Stimulated activated naive B cell treated with anti-CD40 and anti-IgM and Interleukin-4, amounts not matched to agents 10 μg/mL and 1 μg/mL and 100 μg/mL, for 72 hours (primary cell): ENCODE measurements at regions not wholly inside any gene's neighbourhood (a gene's known extent, or its start where the extent isn't known, plus 50 kb on each side); places are given as distances from the start of the nearest gene placed in this dataset.
"Not testable (repeated sequence)": the region's sequence is repeated elsewhere in the genome, so short reads cannot be mapped to it uniquely, and the experiment has no call there.

Experiments
- ATAC-seq, 2 donors: fragments of 150-1000 bp; cut with Tn5 transposase; replicated peaks; 2 replicates each; pipeline ENCODE4 v1.10.0; 2021; ENCODE audit warnings: moderate library complexity in 1 of 2
- DNase-seq: peaks from one replicate; pipeline ENCODE4 v3.0.0; 2021
- H3K27ac Mint-ChIP-seq: one replicate; pipeline ENCODE4 v1.8.0; 2022; ENCODE audit warnings: mild to moderate bottlenecking, mixed read lengths
- H3K27me3 Mint-ChIP-seq, 2 donors: one replicate each; pipeline ENCODE4 v1.8.0; 2022; ENCODE audit warnings: mixed read lengths in 2 of 2
- H3K36me3 Mint-ChIP-seq, 2 donors: one replicate each; pipeline ENCODE4 v1.8.0; 2022; ENCODE audit warnings: mixed read lengths in 2 of 2, mild to moderate bottlenecking in 1 of 2
- H3K4me1 Mint-ChIP-seq, 2 donors: one replicate each; pipeline ENCODE4 v1.8.0; 2022; ENCODE audit warnings: mixed read lengths in 2 of 2, mild to moderate bottlenecking in 1 of 2
- H3K4me3 Mint-ChIP-seq, 2 donors: one replicate each; pipeline ENCODE4 v1.8.0; 2022; ENCODE audit warnings: mild to moderate bottlenecking in 2 of 2, mixed read lengths in 2 of 2, moderate library complexity in 1 of 2
- H3K9me3 Mint-ChIP-seq, 2 donors: one replicate each; pipeline ENCODE4 v1.8.0; 2022; ENCODE audit warnings: mixed read lengths in 2 of 2, mild to moderate bottlenecking in 1 of 2

DNA sequence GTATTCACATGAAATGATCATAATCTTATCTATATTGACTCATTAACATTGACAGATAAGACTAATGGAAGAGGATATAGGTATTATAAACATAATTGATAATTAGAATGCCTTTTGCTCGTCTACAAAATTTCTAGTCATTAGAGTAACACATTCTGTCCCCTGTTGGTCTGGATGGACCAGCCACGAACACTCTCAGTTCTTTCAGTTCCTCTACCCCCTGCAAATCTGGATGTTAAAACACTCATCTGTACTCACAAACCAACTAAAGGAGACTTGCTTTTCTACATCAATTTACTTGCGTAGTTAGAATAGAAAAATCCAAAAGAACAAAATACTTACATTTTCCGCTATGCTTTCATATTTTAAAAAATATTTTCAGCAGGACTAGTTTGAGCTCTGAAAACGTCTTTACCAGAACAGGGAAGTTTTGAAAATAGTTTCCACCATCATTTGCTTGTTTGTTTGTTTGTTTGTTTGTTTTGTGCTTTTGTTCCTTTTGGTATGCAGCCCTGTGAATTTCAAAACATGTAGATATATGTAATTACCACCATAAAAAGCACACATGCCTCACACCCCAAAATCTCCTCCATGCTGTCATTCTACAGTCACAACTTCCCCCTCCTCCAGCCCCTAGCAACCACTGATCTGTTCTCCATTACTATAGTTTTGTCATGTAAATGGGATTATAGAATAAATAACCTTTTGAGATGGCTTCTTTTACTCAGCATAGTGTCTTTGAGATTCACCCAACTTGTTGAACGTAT, 103.8 kb downstream of the FZD1 start:
- H3K27ac Mint-ChIP-seq, result no peak overlapping the region
- no peaks in the 10 kb centered on the region for H3K36me3 Mint-ChIP-seq
- no peak for ATAC-seq
- no peak for DNase-seq
- peaks cover under 1% of the 10 kb centered on the region in 2 donors for H3K4me1 Mint-ChIP-seq
- H3K4me3 Mint-ChIP-seq, result no peak overlapping the region
- peaks cover 8% of the 10 kb centered on the region in 2 donors for H3K27me3 Mint-ChIP-seq
- peaks cover 0 to 2% of the 10 kb centered on the region in 2 donors for H3K9me3 Mint-ChIP-seq

- no peak for DNase-seq
- Mint-ChIP-seq H3K9me3 (peaks cover 0 to 2% of the 10 kb centered on the region in 2 donors), H3K36me3 (no peaks in the 10 kb centered on the region)
Observed at GRCh38 chr7:91372323-91372722, 108.1 kb downstream of the FZD1 start.

DNA sequence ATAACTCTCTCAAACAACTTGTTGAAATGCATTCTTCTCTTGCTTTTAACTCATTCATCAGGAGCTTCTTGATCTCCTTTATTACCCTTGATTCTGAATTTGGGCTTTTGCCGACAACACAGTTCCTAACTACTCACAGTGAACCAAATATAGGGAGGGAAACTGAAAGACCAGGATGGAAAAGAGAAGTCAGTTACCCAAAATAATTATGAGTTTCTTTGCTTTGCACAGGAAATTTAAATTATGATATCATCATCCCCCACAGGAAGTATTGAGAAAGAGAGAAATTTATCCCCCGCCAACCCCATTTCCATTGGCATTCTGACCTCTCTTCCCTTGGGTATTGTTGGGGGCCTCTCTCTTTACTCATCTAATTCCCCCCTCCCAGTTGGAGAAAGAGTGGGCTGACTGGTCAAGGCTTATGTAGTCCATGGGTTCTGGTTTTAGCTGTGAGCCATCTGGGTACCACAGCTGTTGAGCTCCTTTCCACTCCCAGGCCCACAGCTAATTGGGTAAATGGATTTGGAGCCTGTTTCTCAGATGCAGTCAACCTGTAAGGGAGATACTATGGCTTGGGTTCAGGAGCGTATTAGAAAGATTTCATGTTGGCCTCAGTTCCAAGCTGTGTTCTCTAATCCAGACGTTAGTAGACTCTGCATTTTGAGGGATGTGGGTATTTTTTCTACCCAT, 109.0 kb downstream of the FZD1 start:
- no peak overlapping the region for H3K4me3 Mint-ChIP-seq
- H3K9me3 Mint-ChIP-seq, result peaks cover 0 to under 1% of the 10 kb centered on the region in 2 donors
- no peak for DNase-seq
- H3K36me3 Mint-ChIP-seq, result no peaks in the 10 kb centered on the region
- no peak for ATAC-seq
- H3K4me1 Mint-ChIP-seq, result peaks cover 5 to 6% of the 10 kb centered on the region in 2 donors
- no peak overlapping the region for H3K27ac Mint-ChIP-seq
- H3K27me3 Mint-ChIP-seq, result peaks cover 2 to 6% of the 10 kb centered on the region in 2 donors

More at GRCh38 chr7:91372323-91372722, 108.1 kb downstream of the FZD1 start:
- Mint-ChIP-seq H3K27me3 (peaks cover 4 to 8% of the 10 kb centered on the region in 2 donors), H3K4me1 (peaks cover 5 to 6% of the 10 kb centered on the region in 2 donors), H3K27ac (no peak overlapping the region), H3K4me3 (no peak overlapping the region)
- no peak for ATAC-seq

DNA sequence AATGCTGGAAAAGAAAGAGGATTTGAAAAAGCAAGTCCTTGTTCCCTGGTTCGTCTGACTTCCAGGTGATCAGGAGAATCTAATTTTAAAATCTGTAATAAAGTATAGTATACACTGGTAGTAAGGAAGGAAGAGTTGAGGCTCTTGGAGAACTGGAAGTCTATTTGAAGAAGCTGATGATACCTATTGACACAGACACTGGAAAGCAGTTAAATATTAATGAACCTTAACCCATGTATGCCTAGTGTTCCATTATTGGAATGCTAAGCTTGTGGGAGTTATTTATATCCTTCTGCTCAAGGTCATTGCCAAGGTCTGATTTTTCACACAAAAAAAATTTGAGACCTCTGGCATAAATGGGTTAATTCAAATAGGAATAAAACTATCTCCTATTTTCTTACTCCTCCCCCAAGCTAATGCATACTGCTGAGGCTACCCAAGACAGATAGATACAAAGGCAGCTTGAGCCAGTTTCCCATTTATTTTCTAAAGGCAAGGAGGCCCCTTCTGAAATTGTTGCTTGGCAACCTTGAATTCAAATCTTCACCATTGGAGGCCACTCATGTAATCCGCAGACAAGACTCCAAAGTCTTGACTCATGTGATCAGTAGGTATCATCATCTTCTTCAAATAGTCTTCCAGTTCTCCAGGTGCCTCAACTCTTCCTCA, 110.2 kb downstream of the FZD1 start:
- H3K27me3 Mint-ChIP-seq, result peaks cover 0 to 4% of the 10 kb centered on the region in 2 donors
- no peak overlapping the region for H3K4me3 Mint-ChIP-seq
- DNase-seq (no peak), ATAC-seq (no peak)
- H3K36me3 Mint-ChIP-seq, result no peaks in the 10 kb centered on the region
- no peaks in the 10 kb centered on the region for H3K9me3 Mint-ChIP-seq
- H3K4me1 Mint-ChIP-seq, result peaks cover 5 to 6% of the 10 kb centered on the region in 2 donors
- H3K27ac Mint-ChIP-seq, result no peak overlapping the region

DNA sequence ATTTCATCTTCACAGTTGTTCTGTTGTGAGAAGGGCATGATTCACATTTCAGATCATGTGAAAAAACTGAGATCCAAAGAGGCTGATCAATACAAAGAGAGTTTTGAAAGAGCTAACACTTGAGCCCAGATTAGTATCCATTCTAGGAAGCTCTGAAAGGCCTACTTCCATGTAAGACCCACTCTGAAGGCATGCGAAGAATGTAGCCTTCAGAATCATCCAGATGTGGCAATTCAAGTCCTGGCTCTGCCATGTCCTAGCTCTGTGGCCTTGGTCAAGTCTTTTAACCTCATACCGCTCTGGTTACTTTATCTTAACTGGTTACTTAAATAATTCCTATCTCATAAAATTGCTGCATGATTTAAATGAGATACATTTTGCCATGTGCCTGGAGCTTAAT, 111.1 kb downstream of the FZD1 start:
- Mint-ChIP-seq H3K9me3 (no peaks in the 10 kb centered on the region), H3K4me3 (no peak overlapping the region), H3K27me3 (peaks cover 0 to 4% of the 10 kb centered on the region in 2 donors), H3K36me3 (no peaks in the 10 kb centered on the region), H3K27ac (no peak overlapping the region), H3K4me1 (peaks cover 5 to 6% of the 10 kb centered on the region in 2 donors)
- DNase-seq (no peak), ATAC-seq (no peak)

DNA sequence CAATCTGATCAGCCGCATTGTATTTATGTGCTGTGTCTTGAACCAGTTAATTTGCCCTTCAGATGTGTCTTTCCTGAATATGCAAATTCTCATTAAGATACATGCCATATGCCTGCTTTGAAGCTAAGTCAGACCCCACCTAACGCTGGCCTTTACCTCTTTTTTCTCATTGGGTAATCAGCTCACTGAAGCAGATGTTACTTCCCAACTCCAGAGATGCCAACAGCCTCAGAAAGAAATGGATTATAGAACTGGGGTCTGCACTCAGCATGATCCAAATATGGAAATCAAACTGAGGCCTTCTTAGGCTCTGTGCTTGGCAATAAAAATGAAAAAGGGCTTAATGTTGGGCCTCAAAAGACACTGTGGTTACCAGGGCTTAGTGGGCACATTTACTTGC, 113.9 kb downstream of the FZD1 start:
- Mint-ChIP-seq H3K4me1 (peaks cover 3 to 5% of the 10 kb centered on the region in 2 donors), H3K9me3 (no peaks in the 10 kb centered on the region), H3K36me3 (no peaks in the 10 kb centered on the region), H3K4me3 (no peak overlapping the region), H3K27me3 (no peaks in the 10 kb centered on the region), H3K27ac (no peak overlapping the region)
- DNase-seq (no peak), ATAC-seq (no peak)

GRCh38 chr7:91379236-91379635, 115.0 kb downstream of the FZD1 start:
- H3K27ac Mint-ChIP-seq, result no peak overlapping the region
- no peaks in the 10 kb centered on the region for H3K36me3 Mint-ChIP-seq
- no peaks in the 10 kb centered on the region for H3K27me3 Mint-ChIP-seq
- H3K9me3 Mint-ChIP-seq, result no peaks in the 10 kb centered on the region
- H3K4me3 Mint-ChIP-seq, result no peak overlapping the region
- ATAC-seq (no peak), DNase-seq (no peak)
- H3K4me1 Mint-ChIP-seq, result no peaks in the 10 kb centered on the region

- Mint-ChIP-seq H3K4me1 (no peaks in the 10 kb centered on the region), H3K27ac (no peak overlapping the region), H3K4me3 (no peak overlapping the region), H3K27me3 (no peaks in the 10 kb centered on the region), H3K36me3 (no peaks in the 10 kb centered on the region), H3K9me3 (no peaks in the 10 kb centered on the region)
- ATAC-seq (no peak), DNase-seq (no peak)
Observed at GRCh38 chr7:91379991-91380390, 115.8 kb downstream of the FZD1 start.

DNA sequence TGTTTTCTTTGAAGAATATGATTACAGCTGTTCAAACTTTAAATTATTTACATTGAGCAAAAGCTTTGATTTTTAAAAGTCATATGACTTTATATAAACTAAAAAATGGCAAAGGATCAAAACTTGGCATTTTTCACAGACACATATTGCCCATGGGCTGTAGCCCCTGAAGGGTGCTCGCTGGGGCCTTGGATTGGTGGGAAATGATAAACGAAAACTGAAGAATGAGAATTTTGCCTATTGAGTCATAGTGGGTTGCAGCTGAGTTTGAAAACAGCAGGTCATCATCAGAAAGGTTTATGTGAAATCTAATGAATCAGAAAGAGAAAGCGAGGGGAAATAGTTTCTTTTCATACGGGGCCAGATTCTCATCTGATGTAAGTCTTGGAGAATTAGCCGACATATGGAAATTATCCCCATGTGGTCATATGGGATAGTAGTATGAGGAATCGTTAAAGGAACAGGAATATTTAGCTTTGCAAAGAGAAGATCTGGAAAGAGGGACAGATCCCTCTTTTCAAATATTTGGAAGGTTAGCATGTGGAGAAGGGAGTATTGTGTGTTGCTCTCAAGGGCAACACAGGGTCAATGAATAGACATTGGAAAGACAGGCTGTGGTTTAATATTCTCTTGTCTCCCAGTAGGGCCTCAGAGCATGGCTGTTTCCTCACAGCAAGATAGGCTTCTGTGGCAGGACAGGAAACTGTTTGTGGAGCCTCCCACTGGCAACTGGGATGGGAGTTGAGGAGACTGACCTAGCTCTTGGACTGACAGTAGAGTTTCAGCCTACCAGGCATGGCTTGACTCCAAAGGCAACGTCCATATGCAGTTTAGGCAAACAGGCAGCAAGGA, 119.0 kb downstream of the FZD1 start:
- H3K36me3 Mint-ChIP-seq, result no peaks in the 10 kb centered on the region
- no peaks in the 10 kb centered on the region for H3K9me3 Mint-ChIP-seq
- ATAC-seq, result no peak
- H3K4me3 Mint-ChIP-seq, result no peak overlapping the region
- H3K27me3 Mint-ChIP-seq, result peaks cover 0 to 6% of the 10 kb centered on the region in 2 donors
- no peaks in the 10 kb centered on the region for H3K4me1 Mint-ChIP-seq
- no peak for DNase-seq
- no peak overlapping the region for H3K27ac Mint-ChIP-seq

DNA sequence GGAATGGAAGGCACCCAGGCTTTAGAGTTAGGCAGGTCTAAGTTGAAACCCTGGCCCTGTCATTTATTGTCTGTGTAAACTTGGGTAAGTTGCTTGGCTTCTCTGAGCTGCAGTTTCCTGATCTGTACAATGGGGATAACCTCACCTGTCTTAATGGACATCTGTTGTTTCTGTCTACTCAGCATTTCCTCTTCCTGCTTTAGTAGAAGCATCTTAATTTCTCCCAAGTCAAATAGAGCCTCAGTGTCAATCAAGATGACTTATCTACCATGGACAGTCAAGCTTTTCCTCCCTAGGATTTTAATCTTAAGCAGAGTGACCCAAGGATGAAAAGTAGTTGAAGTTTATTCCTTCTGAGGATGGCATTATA, 119.7 kb downstream of the FZD1 start:
- no peaks in the 10 kb centered on the region for H3K9me3 Mint-ChIP-seq
- H3K27ac Mint-ChIP-seq, result no peak overlapping the region
- no peak overlapping the region for H3K4me3 Mint-ChIP-seq
- ATAC-seq, result no peak
- DNase-seq, result no peak
- H3K36me3 Mint-ChIP-seq, result no peaks in the 10 kb centered on the region
- peaks cover 0 to 6% of the 10 kb centered on the region in 2 donors for H3K27me3 Mint-ChIP-seq
- H3K4me1 Mint-ChIP-seq, result no peaks in the 10 kb centered on the region

DNA sequence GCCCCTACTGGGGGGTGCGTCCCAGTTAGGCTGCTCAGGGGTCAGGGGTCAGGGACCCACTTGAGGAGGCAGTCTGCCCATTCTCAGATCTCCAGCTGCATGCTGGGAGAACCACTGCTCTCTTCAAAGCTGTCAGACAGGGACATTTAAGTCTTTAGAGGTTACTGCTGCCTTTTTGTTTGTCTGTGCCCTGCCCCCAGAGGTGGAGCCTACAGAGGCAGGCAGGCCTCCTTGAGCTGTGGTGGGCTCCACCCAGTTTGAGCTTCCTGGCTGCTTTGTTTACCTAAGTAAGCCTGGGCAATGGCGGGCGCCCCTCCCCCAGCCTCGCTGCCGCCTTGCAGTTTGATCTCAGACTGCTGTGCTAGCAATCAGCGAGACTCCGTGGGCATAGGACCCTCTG, 130.5 kb downstream of the FZD1 start:
- H3K4me3 Mint-ChIP-seq, H3K36me3 Mint-ChIP-seq, DNase-seq, H3K4me1 Mint-ChIP-seq, H3K9me3 Mint-ChIP-seq, H3K27ac Mint-ChIP-seq, ATAC-seq, H3K27me3 Mint-ChIP-seq: not testable (repeated sequence)

- not testable (repeated sequence) for ATAC-seq, H3K9me3 Mint-ChIP-seq, DNase-seq, H3K4me1 Mint-ChIP-seq, H3K27ac Mint-ChIP-seq, H3K4me3 Mint-ChIP-seq, H3K36me3 Mint-ChIP-seq, H3K27me3 Mint-ChIP-seq
Observed at GRCh38 chr7:91395313-91395712, 131.1 kb downstream of the FZD1 start.

- no peaks in the 10 kb centered on the region for H3K4me1 Mint-ChIP-seq
- no peak overlapping the region for H3K27ac Mint-ChIP-seq
- ATAC-seq, result no peak
- H3K4me3 Mint-ChIP-seq, result no peak overlapping the region
- peaks cover 2 to 4% of the 10 kb centered on the region in 2 donors for H3K9me3 Mint-ChIP-seq
- peaks cover 0 to 1% of the 10 kb centered on the region in 2 donors for H3K27me3 Mint-ChIP-seq
- no peaks in the 10 kb centered on the region for H3K36me3 Mint-ChIP-seq
- DNase-seq, result no peak
Observed at GRCh38 chr7:91397096-91397495, 132.9 kb downstream of the FZD1 start.

DNA sequence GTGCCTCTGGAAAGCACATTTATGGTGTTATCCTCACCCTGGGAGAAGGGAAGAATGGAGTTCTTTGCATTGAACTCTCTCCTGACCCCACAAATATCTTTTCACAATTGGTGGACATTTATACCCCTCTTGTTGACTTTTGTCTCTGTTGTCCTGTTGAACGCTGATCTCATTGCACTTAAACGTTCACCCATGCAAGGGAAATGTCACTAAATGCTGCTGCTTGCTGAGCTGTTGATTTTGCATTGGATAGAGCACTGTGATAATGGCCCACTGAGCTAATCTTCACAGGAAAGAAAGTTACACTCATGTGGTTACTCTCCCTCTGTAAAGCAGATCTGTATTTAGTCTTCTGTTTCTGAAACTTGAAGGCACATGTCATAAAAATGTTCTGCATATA, 133.4 kb downstream of the FZD1 start:
- Mint-ChIP-seq H3K4me3 (no peak overlapping the region), H3K27ac (no peak overlapping the region), H3K9me3 (peaks cover 4% of the 10 kb centered on the region in 2 donors), H3K4me1 (no peaks in the 10 kb centered on the region), H3K27me3 (peaks cover 0 to 6% of the 10 kb centered on the region in 2 donors), H3K36me3 (no peaks in the 10 kb centered on the region)
- no peak for ATAC-seq
- no peak for DNase-seq
